ENCODE measurements at regions not wholly inside any gene's neighbourhood (a gene's known extent, or its start where the extent isn't known, plus 50 kb on each side); places are given as distances from the start of the nearest gene placed in this dataset.

DNA sequence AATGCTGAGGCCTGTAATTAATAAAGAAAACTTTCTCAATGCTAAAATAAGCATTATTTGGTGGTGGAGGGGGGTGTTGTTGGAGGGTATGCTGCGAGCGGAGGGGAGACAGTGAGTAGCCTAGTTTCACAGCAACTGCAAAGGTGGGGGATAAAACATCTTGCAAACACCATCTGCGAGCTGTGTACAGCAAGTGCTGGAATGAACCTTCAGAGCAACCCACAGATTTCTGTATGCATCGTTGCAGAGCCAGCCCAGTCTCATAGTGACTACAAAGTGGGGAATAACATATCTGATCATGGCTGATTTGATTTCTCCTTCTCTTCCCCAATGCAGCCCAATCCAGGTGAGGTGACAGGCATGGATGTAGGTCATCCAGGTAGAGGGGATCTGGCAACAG, 80.7 kb upstream of the COG2 start:
- Histone ChIP-seq H3K27me3 (no peaks in the 10 kb centered on the region), H3K4me2 (no peak overlapping the region), H3K9me3 (ENCODE audit: low read depth) (no peaks in the 10 kb centered on the region), H3K36me3 (no peaks in the 10 kb centered on the region), H3F3A (ENCODE audit: low read depth) (no peaks in the 10 kb centered on the region), H3K9ac (no peak overlapping the region), H3K4me3 (no peak overlapping the region), H2AFZ (replicated peaks) (no peak overlapping the region), H3K27ac (no peak overlapping the region), H3K79me2 (ENCODE audit: low read depth) (no peaks in the 10 kb centered on the region), H3K4me1 (peaks cover 12% of the 10 kb centered on the region), H4K20me1 (ENCODE audit: low read depth) (no peaks in the 10 kb centered on the region)
- no peaks in the 10 kb centered on the region for H3K36me3 Mint-ChIP-seq
- no peak for DNase-seq (ENCODE audit: low spot score)
- no peaks in the 10 kb centered on the region for H3K9me3 Mint-ChIP-seq
- no peak overlapping the region for H3K4me3 Mint-ChIP-seq
- peaks cover 34% of the 10 kb centered on the region for H3K4me1 Mint-ChIP-seq
- TF ChIP-seq EZH2phosphoT487 (IDR thresholded peaks at IDR 0.05) (no peak), EZH2 (IDR thresholded peaks at IDR 0.05) (no peak)
- TF ChIP-seq, protein P1, sequence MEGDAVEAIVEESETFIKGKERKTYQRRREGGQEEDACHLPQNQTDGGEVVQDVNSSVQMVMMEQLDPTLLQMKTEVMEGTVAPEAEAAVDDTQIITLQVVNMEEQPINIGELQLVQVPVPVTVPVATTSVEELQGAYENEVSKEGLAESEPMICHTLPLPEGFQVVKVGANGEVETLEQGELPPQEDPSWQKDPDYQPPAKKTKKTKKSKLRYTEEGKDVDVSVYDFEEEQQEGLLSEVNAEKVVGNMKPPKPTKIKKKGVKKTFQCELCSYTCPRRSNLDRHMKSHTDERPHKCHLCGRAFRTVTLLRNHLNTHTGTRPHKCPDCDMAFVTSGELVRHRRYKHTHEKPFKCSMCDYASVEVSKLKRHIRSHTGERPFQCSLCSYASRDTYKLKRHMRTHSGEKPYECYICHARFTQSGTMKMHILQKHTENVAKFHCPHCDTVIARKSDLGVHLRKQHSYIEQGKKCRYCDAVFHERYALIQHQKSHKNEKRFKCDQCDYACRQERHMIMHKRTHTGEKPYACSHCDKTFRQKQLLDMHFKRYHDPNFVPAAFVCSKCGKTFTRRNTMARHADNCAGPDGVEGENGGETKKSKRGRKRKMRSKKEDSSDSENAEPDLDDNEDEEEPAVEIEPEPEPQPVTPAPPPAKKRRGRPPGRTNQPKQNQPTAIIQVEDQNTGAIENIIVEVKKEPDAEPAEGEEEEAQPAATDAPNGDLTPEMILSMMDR (IDR thresholded peaks at IDR 0.05) = no peak
- no peak overlapping the region for H3K27ac Mint-ChIP-seq
- no peaks in the 10 kb centered on the region for H3K27me3 Mint-ChIP-seq (ENCODE audit: insufficient read depth, low read depth)

DNA sequence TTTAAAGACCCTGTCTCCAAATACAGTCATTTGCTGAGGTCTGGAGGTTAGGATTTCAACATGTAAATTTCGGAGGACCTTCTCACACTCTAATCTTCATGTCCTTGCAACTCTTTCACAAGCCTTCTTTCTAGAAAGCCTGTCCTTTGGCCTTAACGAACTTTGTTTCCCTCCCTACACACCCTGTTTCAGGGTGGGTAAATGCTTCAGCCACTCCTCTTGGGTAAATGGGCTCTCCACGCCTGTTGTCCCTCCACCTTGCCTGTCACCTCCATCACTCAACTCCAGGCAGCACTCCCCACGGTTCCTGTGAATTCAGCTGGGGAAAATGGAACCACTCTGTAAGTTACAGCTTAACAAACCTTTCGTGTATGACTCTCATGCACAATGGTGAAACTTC, 84.0 kb upstream of the COG2 start:
- Histone ChIP-seq H3K4me2 (no peak overlapping the region), H4K20me1 (ENCODE audit: low read depth) (no peaks in the 10 kb centered on the region), H3F3A (ENCODE audit: low read depth) (no peaks in the 10 kb centered on the region), H3K27me3 (no peaks in the 10 kb centered on the region), H3K36me3 (no peaks in the 10 kb centered on the region), H2AFZ (replicated peaks) (no peak overlapping the region), H3K27ac (no peak overlapping the region), H3K9me3 (ENCODE audit: low read depth) (no peaks in the 10 kb centered on the region), H3K9ac (no peak overlapping the region), H3K4me1 (peaks cover 2% of the 10 kb centered on the region), H3K4me3 (no peak overlapping the region), H3K79me2 (ENCODE audit: low read depth) (no peaks in the 10 kb centered on the region)
- DNase-seq (ENCODE audit: low spot score) = no peak
- Mint-ChIP-seq H3K4me3 (no peak overlapping the region), H3K36me3 (no peaks in the 10 kb centered on the region), H3K27ac (no peak overlapping the region), H3K4me1 (peaks cover 16% of the 10 kb centered on the region), H3K27me3 (ENCODE audit: insufficient read depth, low read depth) (no peaks in the 10 kb centered on the region), H3K9me3 (no peaks in the 10 kb centered on the region)
- TF ChIP-seq, protein P1 (IDR thresholded peaks at IDR 0.05) = no peak
- TF ChIP-seq EZH2 (IDR thresholded peaks at IDR 0.05) (no peak), EZH2phosphoT487 (IDR thresholded peaks at IDR 0.05) (no peak)

DNA sequence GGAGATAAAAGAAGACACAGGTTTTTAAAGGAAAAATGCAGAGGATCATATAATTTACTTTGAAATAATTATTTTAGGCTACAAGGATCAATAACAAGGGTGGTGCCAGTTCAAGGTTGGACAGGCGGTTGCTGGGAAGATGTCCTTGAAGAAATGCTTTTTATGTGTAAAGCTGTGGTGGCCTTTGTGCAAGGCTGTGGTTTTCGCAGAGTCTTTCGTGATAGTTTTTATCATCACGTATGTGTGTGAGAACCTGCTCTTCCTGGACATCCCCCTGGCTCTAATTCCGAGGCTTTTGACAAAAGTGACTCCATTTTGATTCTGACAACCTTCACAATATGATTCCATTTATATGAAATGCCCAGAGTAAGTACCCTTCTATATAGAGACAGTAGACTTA, 85.8 kb upstream of the COG2 start:
- H3F3A ChIP-seq (ENCODE audit: low read depth) = no peaks in the 10 kb centered on the region
- no peaks in the 10 kb centered on the region for H3K9me3 ChIP-seq (ENCODE audit: low read depth)
- H3K4me3 ChIP-seq = no peak overlapping the region
- no peak overlapping the region for H3K4me2 ChIP-seq
- no peaks in the 10 kb centered on the region for H4K20me1 ChIP-seq (ENCODE audit: low read depth)
- Mint-ChIP-seq H3K27ac (no peak overlapping the region), H3K36me3 (no peaks in the 10 kb centered on the region), H3K4me1 (peaks cover 9% of the 10 kb centered on the region), H3K9me3 (no peaks in the 10 kb centered on the region), H3K27me3 (ENCODE audit: insufficient read depth, low read depth) (no peaks in the 10 kb centered on the region), H3K4me3 (no peak overlapping the region)
- H3K27ac ChIP-seq = no peak overlapping the region
- no peaks in the 10 kb centered on the region for H3K36me3 ChIP-seq
- no peak for DNase-seq (ENCODE audit: low spot score)
- H3K27me3 ChIP-seq = no peaks in the 10 kb centered on the region
- H3K9ac ChIP-seq = no peak overlapping the region
- TF ChIP-seq EZH2 (IDR thresholded peaks at IDR 0.05) (no peak), EZH2phosphoT487 (IDR thresholded peaks at IDR 0.05) (no peak)
- TF ChIP-seq, protein P1 (IDR thresholded peaks at IDR 0.05) = no peak
- H3K79me2 ChIP-seq (ENCODE audit: low read depth) = no peaks in the 10 kb centered on the region
- H2AFZ ChIP-seq (replicated peaks) = no peak overlapping the region
- no peaks in the 10 kb centered on the region for H3K4me1 ChIP-seq

DNA sequence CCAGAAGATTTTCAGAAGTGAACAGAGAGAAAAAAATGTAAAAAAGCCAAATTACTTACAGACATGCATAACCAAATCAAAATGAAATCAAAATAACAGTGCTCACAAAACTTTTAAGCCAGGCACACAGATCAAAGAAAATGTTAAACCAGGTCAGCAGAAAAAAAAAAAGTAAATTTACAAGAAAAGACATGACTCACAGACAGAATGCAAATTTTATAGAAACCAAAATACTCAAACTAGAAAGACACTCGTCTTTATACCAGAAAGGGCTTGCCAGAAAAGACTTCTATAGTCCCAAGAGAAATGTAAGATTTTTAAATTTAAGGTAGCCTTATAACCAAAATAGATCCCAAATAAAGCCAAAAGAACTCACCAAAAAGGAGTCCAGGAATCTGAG, 86.5 kb upstream of the COG2 start:
- Histone ChIP-seq H3F3A (ENCODE audit: low read depth) (no peaks in the 10 kb centered on the region), H3K27ac (no peak overlapping the region), H3K9me3 (ENCODE audit: low read depth) (no peaks in the 10 kb centered on the region), H3K4me2 (no peak overlapping the region), H3K4me1 (no peaks in the 10 kb centered on the region), H3K4me3 (no peak overlapping the region), H3K9ac (no peak overlapping the region), H2AFZ (replicated peaks) (no peak overlapping the region), H3K79me2 (ENCODE audit: low read depth) (no peaks in the 10 kb centered on the region), H4K20me1 (ENCODE audit: low read depth) (no peaks in the 10 kb centered on the region), H3K36me3 (no peaks in the 10 kb centered on the region), H3K27me3 (no peaks in the 10 kb centered on the region)
- Mint-ChIP-seq H3K27ac (no peak overlapping the region), H3K36me3 (no peaks in the 10 kb centered on the region), H3K4me1 (peaks cover 9% of the 10 kb centered on the region), H3K4me3 (no peak overlapping the region), H3K9me3 (no peaks in the 10 kb centered on the region), H3K27me3 (ENCODE audit: insufficient read depth, low read depth) (peaks cover 4% of the 10 kb centered on the region)
- no peak for DNase-seq (ENCODE audit: low spot score)
- TF ChIP-seq, protein P1 (IDR thresholded peaks at IDR 0.05) = no peak
- TF ChIP-seq EZH2 (IDR thresholded peaks at IDR 0.05) (no peak), EZH2phosphoT487 (IDR thresholded peaks at IDR 0.05) (no peak)

All from neural progenitor cell (in vitro differentiated cells).